RWPE2 (cell line): ENCODE measurements at regions not wholly inside any gene's neighbourhood (a gene's known extent, or its start where the extent isn't known, plus 50 kb on each side); places are given as distances from the start of the nearest gene placed in this dataset.

Experiments
- ATAC-seq: fragments of 200-7000 bp; cut with Tn5 transposase; 3 replicates; pipeline ENCODE4 v1.9.1; 2021; ENCODE audit warnings: low read depth
- DNase-seq: peaks from one replicate; pipeline ENCODE4 v3.0.0-alpha.2; 2020; ENCODE audit warnings: low spot score
- H3K27ac ChIP-seq: fragments of 450-650 bp; 2 replicates; pipeline ENCODE4 v1.5.1; 2017; ENCODE audit warnings: mild to moderate bottlenecking; ENCODE audit not compliant: poor library complexity, severe bottlenecking
- H3K27me3 ChIP-seq: fragments of 250-450 bp; sonication (Bioruptor Pico); 2 replicates; pipeline ENCODE4 v1.5.1; 2021; ENCODE audit warnings: mild to moderate bottlenecking, moderate library complexity; ENCODE audit not compliant: insufficient read depth, poor library complexity, severe bottlenecking
- H3K36me3 ChIP-seq: fragments of 250-450 bp; sonication (Bioruptor Pico); 2 replicates; pipeline ENCODE4 v1.5.1; 2020; ENCODE audit warnings: low read depth, mild to moderate bottlenecking, moderate library complexity
- H3K4me1 ChIP-seq: fragments of 250-450 bp; sonication (Bioruptor Pico); 2 replicates; pipeline ENCODE4 v1.5.1; 2021; ENCODE audit warnings: mild to moderate bottlenecking, moderate library complexity; ENCODE audit not compliant: insufficient read depth, poor library complexity, severe bottlenecking
- H3K4me3 ChIP-seq: fragments of 250-450 bp; sonication (Bioruptor Pico); 2 replicates; pipeline ENCODE4 v1.5.1; 2021; ENCODE audit warnings: mild to moderate bottlenecking, moderate library complexity; ENCODE audit not compliant: severe bottlenecking
- H3K9me3 ChIP-seq: fragments of 250-450 bp; sonication (Bioruptor Pico); 2 replicates; pipeline ENCODE4 v1.5.1; 2021; ENCODE audit warnings: mild to moderate bottlenecking, moderate library complexity; ENCODE audit not compliant: severe bottlenecking
- CTCF ChIP-seq: fragments of 450-650 bp; IDR thresholded peaks from one replicate; pipeline ENCODE4 v1.5.1; 2017; ENCODE audit warnings: mild to moderate bottlenecking, moderate library complexity; ENCODE audit not compliant: poor library complexity, severe bottlenecking

GRCh38 chr6:40932953-40933352, 106.1 kb downstream of the UNC5CL start:
- TF ChIP-seq CTCF: no peak
- no peak overlapping the region for H3K4me3 ChIP-seq
- no peaks in the 10 kb centered on the region for H3K36me3 ChIP-seq
- no peaks in the 10 kb centered on the region for H3K9me3 ChIP-seq
- peaks cover 33% of the 10 kb centered on the region for H3K4me1 ChIP-seq
- H3K27ac ChIP-seq: no peak overlapping the region
- no peak for DNase-seq
- ATAC-seq: no peak
- no peaks in the 10 kb centered on the region for H3K27me3 ChIP-seq

- peak overlapping the region; percentile 18 for H3K27ac ChIP-seq
- DNase-seq: no peak
Measured at GRCh38 chr6:40932366-40932765, 106.7 kb downstream of the UNC5CL start.

GRCh38 chr6:40931931-40932330, 107.1 kb downstream of the UNC5CL start:
- H3K27ac ChIP-seq: peak overlapping the region; percentile 18
- no peaks in the 10 kb centered on the region for H3K36me3 ChIP-seq
- no peak overlapping the region for H3K4me3 ChIP-seq
- peak; percentile 44; the same call in 2 of the 3 replicates for ATAC-seq
- H3K27me3 ChIP-seq: no peaks in the 10 kb centered on the region
- no peaks in the 10 kb centered on the region for H3K9me3 ChIP-seq
- no peak for DNase-seq
- H3K4me1 ChIP-seq: peaks cover 25% of the 10 kb centered on the region
- no peak for TF ChIP-seq CTCF

More at GRCh38 chr6:40932366-40932765, 106.7 kb downstream of the UNC5CL start:
- no peak for TF ChIP-seq CTCF
- no peak overlapping the region for H3K4me3 ChIP-seq
- no peaks in the 10 kb centered on the region for H3K27me3 ChIP-seq
- peaks cover 30% of the 10 kb centered on the region for H3K4me1 ChIP-seq
- H3K36me3 ChIP-seq: no peaks in the 10 kb centered on the region
- ATAC-seq: no peak
- H3K9me3 ChIP-seq: no peaks in the 10 kb centered on the region

- no peak for TF ChIP-seq CTCF
- Histone ChIP-seq H3K27me3 (no peaks in the 10 kb centered on the region), H3K36me3 (no peaks in the 10 kb centered on the region), H3K4me1 (peaks cover 12% of the 10 kb centered on the region), H3K4me3 (no peak overlapping the region), H3K27ac (no peak overlapping the region), H3K9me3 (no peaks in the 10 kb centered on the region)
- ATAC-seq (no peak), DNase-seq (no peak)
Measured at GRCh38 chr6:40930555-40930954, 108.5 kb downstream of the UNC5CL start.

GRCh38 chr6:40930045-40930444, 109.0 kb downstream of the UNC5CL start:
- Histone ChIP-seq H3K36me3 (no peaks in the 10 kb centered on the region), H3K4me3 (no peak overlapping the region), H3K27ac (no peak overlapping the region), H3K9me3 (no peaks in the 10 kb centered on the region), H3K4me1 (peaks cover 12% of the 10 kb centered on the region), H3K27me3 (no peaks in the 10 kb centered on the region)
- no peak for DNase-seq
- no peak for TF ChIP-seq CTCF
- ATAC-seq: no peak
